Subcutaneous abdominal adipose tissue (tissue), 5 donors: ENCODE measurements at regions not wholly inside any gene's neighbourhood (a gene's known extent, or its start where the extent isn't known, plus 50 kb on each side); places are given as distances from the start of the nearest gene placed in this dataset.

ENCODE experiments used
- H3K27ac ChIP-seq: one replicate; pipeline ENCODE4 v1.7.0; 2013; ENCODE audit warnings: low read depth, mild to moderate bottlenecking, inconsistent platforms, low read length, moderate library complexity
- H3K27me3 ChIP-seq, 5 donors: one replicate each; pipeline ENCODE4 v1.7.0; 2013; ENCODE audit warnings: low read length in 5 of 5, inconsistent platforms in 1 of 5; ENCODE audit not compliant: control insufficient read depth in 5 of 5, insufficient read depth in 4 of 5
- H3K36me3 ChIP-seq, 5 donors: one replicate each; pipeline ENCODE4 v1.7.0; 2013; ENCODE audit warnings: low read length in 5 of 5; ENCODE audit not compliant: control insufficient read depth in 5 of 5, insufficient read depth in 5 of 5
- H3K4me1 ChIP-seq, 5 donors: one replicate each; pipeline ENCODE4 v1.7.0; 2013; ENCODE audit warnings: low read length in 5 of 5, mild to moderate bottlenecking in 3 of 5, moderate library complexity in 1 of 5; ENCODE audit not compliant: control insufficient read depth in 5 of 5, insufficient read depth in 5 of 5
- H3K4me3 ChIP-seq, 5 donors: one replicate each; pipeline ENCODE4 v1.7.0; 2013; ENCODE audit warnings: low read length in 5 of 5, low read depth in 1 of 5
- H3K9ac ChIP-seq, 5 donors: one replicate each; pipeline ENCODE4 v1.7.0; 2013; ENCODE audit warnings: low read length in 5 of 5, mild to moderate bottlenecking in 4 of 5, moderate library complexity in 3 of 5
- H3K9me3 ChIP-seq, 5 donors: one replicate each; pipeline ENCODE4 v1.7.0; 2013; ENCODE audit warnings: low read length in 5 of 5; ENCODE audit not compliant: control insufficient read depth in 5 of 5
- donor health status: healthy.
- donor health status: healthy.
- donor health status: healthy.
- donor health status: healthy.
- donor health status: healthy.

GRCh38 chr2:107418708-107419107, 408.0 kb upstream of the RGPD4 start:
- Histone ChIP-seq H3K36me3 (no peaks in the 10 kb centered on the region), H3K4me1 (no peaks in the 10 kb centered on the region), H3K9me3 (no peaks in the 10 kb centered on the region), H3K27ac (no peak overlapping the region), H3K9ac (no peak overlapping the region), H3K4me3 (no peak overlapping the region), H3K27me3 (no peaks in the 10 kb centered on the region)

DNA sequence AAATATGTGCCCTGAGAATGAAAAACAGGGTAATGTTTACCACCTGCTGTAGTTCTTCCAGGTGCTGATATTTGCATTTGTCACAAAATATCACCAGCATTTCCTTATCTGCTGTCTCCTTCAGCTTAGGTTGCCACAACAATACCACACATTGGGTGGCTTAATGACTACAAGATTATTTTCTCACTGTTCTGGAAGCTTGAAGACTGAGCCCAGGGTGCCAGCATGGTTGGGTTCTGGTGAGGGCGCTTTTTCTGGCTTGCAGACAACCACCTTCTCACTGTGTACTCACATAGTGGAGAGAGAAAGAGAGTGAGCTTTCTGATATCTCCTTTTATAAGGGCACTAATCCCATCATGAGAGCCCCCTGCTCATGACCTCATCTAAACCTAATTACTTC, 407.5 kb upstream of the RGPD4 start:
- no peaks in the 10 kb centered on the region for H3K27me3 ChIP-seq
- H3K36me3 ChIP-seq: no peaks in the 10 kb centered on the region
- no peaks in the 10 kb centered on the region for H3K9me3 ChIP-seq
- H3K4me3 ChIP-seq: no peak overlapping the region
- H3K4me1 ChIP-seq: no peaks in the 10 kb centered on the region
- no peak overlapping the region for H3K27ac ChIP-seq
- H3K9ac ChIP-seq: no peak overlapping the region

- H3K9me3 ChIP-seq: peaks cover 0 to 8% (median 3%) of the 10 kb centered on the region in 5 donors
- no peaks in the 10 kb centered on the region for H3K36me3 ChIP-seq
- no peak overlapping the region for H3K9ac ChIP-seq
- no peaks in the 10 kb centered on the region for H3K4me1 ChIP-seq
- H3K4me3 ChIP-seq: no peak overlapping the region
- no peak overlapping the region for H3K27ac ChIP-seq
- H3K27me3 ChIP-seq: no peaks in the 10 kb centered on the region
These were observed 397.9 kb upstream of the RGPD4 start for GRCh38 chr2:107428781-107429180.

DNA sequence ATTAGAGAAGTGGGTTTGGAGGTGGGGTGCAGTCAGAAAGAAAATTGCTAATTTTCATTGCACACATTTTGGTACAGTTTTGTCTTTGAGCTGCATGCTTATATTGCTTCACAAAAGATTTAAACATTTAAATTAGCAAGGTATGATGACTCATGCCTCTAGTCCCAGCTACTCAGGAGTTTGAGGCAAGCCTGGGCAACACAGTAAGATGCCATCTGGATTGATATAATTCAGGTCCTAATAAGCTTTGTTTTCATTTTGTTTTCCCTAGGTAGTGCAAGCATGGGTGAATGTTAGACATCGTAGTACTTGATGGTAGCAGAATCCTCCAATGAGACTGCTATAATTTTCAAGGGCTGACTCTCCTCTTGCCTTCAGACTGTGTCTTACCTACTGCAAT, 396.7 kb upstream of the RGPD4 start:
- Histone ChIP-seq H3K27ac (no peak overlapping the region), H3K9me3 (peaks cover 0 to 8% (median 3%) of the 10 kb centered on the region in 5 donors), H3K4me1 (no peaks in the 10 kb centered on the region), H3K27me3 (no peaks in the 10 kb centered on the region), H3K9ac (no peak overlapping the region), H3K4me3 (no peak overlapping the region), H3K36me3 (no peaks in the 10 kb centered on the region)

DNA sequence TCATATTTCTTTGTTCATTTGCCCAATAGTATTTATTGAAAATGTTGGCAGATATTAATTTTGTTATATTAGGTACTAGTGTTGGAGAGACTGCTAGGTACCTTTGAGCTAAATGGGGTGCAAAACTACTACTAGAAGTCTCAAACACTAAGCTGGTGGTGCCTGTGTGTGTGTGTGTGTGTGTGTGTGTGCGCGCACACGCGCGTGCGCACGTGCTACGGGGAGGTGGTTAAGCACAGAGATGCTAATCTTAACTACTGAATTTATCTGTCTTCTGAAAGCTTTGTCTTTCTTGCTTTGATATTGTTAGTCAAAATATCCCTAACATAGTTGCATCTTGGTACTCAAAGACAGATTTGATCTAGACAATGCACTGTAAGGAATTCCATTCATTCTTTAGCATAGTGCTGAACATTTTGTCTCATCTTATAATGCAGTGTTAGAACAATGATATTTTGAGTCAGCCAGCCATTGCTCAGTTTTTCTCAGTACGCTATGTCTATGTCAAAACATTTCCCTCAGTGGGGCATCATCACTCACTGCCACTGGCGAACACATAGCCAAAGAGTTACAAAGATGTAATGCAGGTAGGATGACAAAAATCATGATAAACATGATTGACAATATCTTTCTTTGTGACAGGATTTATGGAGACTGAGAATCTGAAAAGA, 396.0 kb upstream of the RGPD4 start:
- H3K36me3 ChIP-seq: no peaks in the 10 kb centered on the region
- H3K9me3 ChIP-seq: peaks cover 0 to 8% (median 3%) of the 10 kb centered on the region in 5 donors
- H3K27ac ChIP-seq: no peak overlapping the region
- H3K27me3 ChIP-seq: no peaks in the 10 kb centered on the region
- H3K4me1 ChIP-seq: no peaks in the 10 kb centered on the region
- no peak overlapping the region for H3K4me3 ChIP-seq
- H3K9ac ChIP-seq: no peak overlapping the region

GRCh38 chr2:107436281-107436680, 390.4 kb upstream of the RGPD4 start:
- Histone ChIP-seq H3K4me1 (peaks cover 0 to 15% (median 0%) of the 10 kb centered on the region in 5 donors), H3K27ac (no peak overlapping the region), H3K27me3 (no peaks in the 10 kb centered on the region), H3K4me3 (no peak overlapping the region), H3K9me3 (peaks cover 0 to 4% (median 0%) of the 10 kb centered on the region in 5 donors), H3K36me3 (no peaks in the 10 kb centered on the region), H3K9ac (no peak overlapping the region)

DNA sequence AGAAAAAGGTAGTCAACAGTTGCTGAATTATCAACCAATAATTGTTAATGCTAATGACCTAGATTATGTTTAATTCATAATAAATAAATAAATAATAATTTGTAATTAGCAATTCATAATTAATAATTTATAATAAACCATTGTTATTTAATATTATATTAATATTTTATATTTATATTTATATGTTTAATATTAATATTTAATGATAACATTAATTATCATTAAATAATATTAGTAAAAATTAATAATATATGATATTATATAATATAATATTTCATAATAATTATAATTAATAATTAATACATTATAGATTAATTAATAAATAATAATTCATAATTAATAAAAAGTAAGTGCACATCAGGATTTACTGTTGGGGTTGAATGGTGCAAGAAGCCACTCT, 389.4 kb upstream of the RGPD4 start:
- H3K27ac ChIP-seq: no peak overlapping the region
- H3K9me3 ChIP-seq: peaks cover 0 to 6% (median 0%) of the 10 kb centered on the region in 5 donors
- H3K27me3 ChIP-seq: no peaks in the 10 kb centered on the region
- peaks cover 0 to 15% (median 0%) of the 10 kb centered on the region in 5 donors for H3K4me1 ChIP-seq
- H3K9ac ChIP-seq: no peak overlapping the region
- no peak overlapping the region for H3K4me3 ChIP-seq
- H3K36me3 ChIP-seq: no peaks in the 10 kb centered on the region

GRCh38 chr2:107437807-107438206, 388.9 kb upstream of the RGPD4 start:
- Histone ChIP-seq H3K27ac (no peak overlapping the region), H3K9me3 (peaks cover 0 to 6% (median 0%) of the 10 kb centered on the region in 5 donors), H3K9ac (no peak overlapping the region), H3K36me3 (no peaks in the 10 kb centered on the region), H3K4me1 (peaks cover 0 to 15% (median 0%) of the 10 kb centered on the region in 5 donors), H3K27me3 (no peaks in the 10 kb centered on the region), H3K4me3 (no peak overlapping the region)

DNA sequence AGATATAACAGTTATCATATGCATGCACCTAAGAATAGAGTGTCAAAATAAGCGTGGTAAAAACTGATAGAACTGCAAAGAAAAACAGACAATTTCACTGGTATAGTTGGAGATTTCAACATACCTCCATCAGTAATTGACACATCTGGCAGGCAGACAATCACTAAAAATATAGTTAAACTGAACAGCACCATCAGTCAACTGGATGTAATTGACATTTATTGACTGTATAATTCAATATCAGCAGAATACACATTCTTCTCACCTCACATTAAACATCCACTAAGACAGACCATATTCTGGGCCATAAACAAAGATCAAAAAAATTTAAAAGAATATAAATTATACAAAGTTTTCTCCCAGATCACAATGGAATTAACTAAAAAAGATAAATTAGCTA, 378.5 kb upstream of the RGPD4 start:
- Histone ChIP-seq H3K9me3 (no peaks in the 10 kb centered on the region), H3K27me3 (no peaks in the 10 kb centered on the region), H3K36me3 (no peaks in the 10 kb centered on the region), H3K9ac (no peak overlapping the region), H3K27ac (no peak overlapping the region), H3K4me3 (no peak overlapping the region), H3K4me1 (no peaks in the 10 kb centered on the region)

DNA sequence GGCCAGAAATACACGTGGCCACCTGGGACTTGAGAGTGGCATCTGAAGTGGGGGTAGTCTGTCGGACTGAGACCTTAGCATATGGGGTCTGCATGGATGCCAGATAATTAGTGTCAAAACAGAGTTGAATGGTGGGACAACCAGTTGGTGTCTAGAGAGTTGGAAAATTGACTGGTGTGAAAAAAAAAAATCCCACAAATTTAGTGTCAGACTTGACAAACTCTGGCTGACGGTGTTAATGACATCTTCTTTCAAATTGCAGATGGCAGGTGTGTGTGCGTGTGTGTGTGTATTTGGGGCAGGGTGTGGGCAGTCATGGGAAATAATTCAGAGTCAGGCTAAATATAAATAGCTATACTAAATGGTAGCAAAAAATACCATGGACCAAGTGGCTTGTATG, 365.4 kb upstream of the RGPD4 start:
- no peak overlapping the region for H3K9ac ChIP-seq
- no peak overlapping the region for H3K4me3 ChIP-seq
- no peaks in the 10 kb centered on the region for H3K27me3 ChIP-seq
- H3K36me3 ChIP-seq: no peaks in the 10 kb centered on the region
- H3K9me3 ChIP-seq: peaks cover 0 to 2% (median 0%) of the 10 kb centered on the region in 5 donors
- H3K4me1 ChIP-seq: peaks cover 0 to under 1% (median 0%) of the 10 kb centered on the region in 5 donors
- no peak overlapping the region for H3K27ac ChIP-seq
